NCI-H146 treated with DMSO at 0.1 percent for 48 hours (cell line): ENCODE measurements at regions not wholly inside any gene's neighbourhood (a gene's known extent, or its start where the extent isn't known, plus 50 kb on each side); places are given as distances from the start of the nearest gene placed in this dataset.

ENCODE experiments used
- DNase-seq: peaks from one replicate; lab custom pipeline; 2025; ENCODE audit not compliant: unreplicated experiment; lab: John Stamatoyannopoulos, UW

GRCh38 chr14:48914382-48914781, 671.8 kb downstream of the RPS29 start:
- DNase-seq: no peak

- no peak for DNase-seq
Measured at GRCh38 chr14:48900565-48900964, 685.6 kb downstream of the RPS29 start.

DNA sequence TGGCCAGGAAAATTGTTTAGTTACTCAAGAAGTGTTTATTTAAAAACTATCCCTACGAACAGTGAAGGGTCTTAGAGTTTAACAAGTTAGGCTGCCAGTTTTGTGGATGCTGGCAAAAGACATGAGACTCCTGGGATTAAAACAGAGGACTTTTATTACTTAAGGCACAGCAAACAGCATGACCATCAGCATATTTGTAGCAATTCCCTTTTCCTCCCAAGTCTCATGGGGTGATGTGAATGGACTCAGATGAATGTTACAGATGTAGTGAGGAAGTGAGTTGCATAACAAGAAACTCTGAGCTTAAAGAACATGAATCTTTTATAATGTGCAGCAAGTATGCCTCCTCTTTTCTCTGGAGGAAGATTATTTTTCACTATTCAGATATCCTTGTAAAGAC, 695.8 kb downstream of the RPS29 start:
- no peak for DNase-seq

- no peak for DNase-seq
Measured at GRCh38 chr14:48876806-48877340, 709.3 kb downstream of the RPS29 start.

DNA sequence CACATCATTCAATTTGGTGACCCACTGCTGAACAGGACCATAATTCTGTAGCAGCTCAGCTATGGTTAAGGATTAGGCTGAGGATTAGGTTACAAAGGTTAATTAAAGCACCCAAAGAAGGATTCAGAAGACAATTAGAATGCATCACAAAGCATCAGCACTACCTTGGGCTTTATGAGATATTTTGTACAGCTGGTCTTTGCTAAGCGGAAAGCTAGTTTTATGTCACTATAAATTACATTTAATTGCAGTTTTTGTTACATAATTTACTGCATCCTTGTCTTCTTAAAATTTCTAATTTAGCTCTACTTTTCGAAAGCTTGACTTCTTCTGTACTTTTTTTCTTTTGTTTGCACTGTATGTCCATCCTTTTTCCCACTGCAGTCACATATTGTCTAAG, 711.5 kb downstream of the RPS29 start:
- no peak for DNase-seq

DNA sequence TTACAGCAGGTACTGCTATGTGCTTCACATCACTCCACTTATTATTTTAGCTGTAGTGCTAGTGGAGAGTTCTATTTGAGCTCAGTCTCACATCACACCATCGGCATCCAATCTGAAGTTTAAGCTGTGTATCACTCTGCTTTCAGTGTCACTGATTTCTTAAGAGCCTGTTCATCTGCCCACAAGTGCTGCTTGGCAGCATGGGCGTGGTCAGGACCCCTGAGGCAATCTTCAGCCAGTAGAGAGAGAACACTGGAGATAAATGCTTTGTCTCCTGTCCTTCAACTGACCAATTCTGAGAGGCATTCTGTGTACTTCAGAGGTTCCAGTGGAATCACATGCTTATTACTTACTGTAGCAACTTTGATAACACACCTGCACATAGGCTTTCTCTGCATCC, 728.8 kb downstream of the RPS29 start:
- no peak for DNase-seq

DNA sequence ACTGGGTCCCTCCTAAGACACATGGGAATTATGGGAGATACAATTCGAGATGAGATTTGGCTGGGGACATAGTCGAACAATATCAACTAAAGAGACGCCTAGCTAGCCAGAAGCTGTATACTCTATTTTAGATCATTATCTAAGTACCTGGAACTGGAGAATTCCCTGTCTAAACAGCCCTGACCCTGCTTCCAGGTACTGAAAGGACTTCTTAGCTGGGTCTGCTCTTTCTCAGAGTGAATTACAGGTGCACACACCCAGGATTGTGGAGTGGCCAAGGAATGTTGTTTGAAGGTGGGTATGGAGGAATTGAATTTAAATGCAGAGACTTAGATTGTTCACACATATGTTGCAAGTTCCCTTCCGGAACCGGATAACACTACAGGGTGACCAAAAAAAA, 733.0 kb downstream of the RPS29 start:
- no peak for DNase-seq

DNA sequence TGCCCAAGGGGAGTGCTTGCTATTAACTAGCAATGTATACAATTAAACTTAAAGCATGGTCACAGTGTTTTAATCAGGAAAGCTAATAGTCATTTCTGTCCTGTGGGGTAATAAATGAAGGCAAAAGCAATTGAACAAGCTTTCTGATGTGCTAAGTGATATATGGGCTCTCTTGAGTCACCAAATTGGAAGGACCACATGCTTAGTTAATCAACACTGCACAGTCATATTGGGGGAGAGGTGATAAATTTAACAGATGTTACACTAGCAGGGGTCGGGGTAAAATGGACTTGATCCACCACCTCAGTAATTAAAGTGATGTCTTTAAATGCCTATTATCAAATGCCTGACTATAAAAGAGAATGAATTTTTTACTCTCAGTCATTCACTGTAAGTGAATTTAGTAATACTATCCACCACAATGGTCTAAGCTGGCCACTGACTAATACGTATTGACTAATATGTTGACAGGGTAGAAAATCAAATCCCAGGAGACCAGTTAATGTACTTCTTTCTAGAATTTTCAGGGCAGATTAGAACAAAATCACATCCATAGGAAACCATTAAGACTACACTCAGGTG, 736.3 kb downstream of the RPS29 start:
- DNase-seq: no peak

DNA sequence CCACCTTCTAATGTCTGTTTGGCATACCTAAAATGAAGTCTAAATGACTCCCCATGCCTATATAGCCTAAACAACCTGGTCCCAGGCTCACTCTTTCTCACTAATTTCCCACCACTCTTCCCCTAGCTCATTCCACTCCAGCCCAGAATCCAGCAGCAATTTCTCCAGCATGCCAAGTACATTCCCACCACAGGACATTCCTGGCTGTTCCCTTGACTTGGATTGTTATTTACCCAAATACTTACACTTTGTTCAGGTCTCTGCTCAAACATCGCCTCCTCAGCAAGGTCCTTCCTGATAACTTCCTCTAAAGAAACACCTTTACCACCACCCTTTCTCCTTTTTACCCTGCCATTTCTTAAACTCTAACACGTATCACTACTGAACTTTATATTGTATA, 743.4 kb downstream of the RPS29 start:
- DNase-seq: no peak

- DNase-seq: no peak
Measured at GRCh38 chr14:48826058-48826457, 760.1 kb downstream of the RPS29 start.

- no peak for DNase-seq
Measured at GRCh38 chr14:48814562-48814961, 771.6 kb downstream of the RPS29 start.

- no peak for DNase-seq
Measured at GRCh38 chr14:48805315-48805714, 780.9 kb downstream of the RPS29 start.

GRCh38 chr14:48792376-48793024, 793.7 kb downstream of the RPS29 start:
- DNase-seq: no peak

- no peak for DNase-seq
Measured at GRCh38 chr14:48788771-48789170, 797.4 kb downstream of the RPS29 start.

DNA sequence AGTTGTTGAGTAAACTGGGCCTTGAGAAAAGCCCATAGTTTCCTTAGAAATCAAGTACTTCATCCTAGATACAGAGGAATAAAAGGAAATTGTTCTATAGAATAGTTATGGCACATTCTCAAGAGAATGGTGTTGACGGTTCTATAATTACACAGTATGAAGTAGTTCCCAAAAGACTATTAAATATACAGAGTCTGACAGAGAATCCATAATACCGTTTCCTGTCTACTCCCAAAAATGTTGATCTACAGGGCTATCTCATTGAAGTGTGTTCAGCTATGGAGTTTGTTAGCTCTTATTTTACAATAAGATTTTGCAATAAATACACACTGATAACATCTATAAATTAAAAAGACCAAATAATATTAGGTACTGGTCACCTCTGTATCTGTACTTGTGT, 799.7 kb downstream of the RPS29 start:
- DNase-seq: no peak

GRCh38 chr14:48771717-48772116, 814.5 kb downstream of the RPS29 start:
- no peak for DNase-seq

DNA sequence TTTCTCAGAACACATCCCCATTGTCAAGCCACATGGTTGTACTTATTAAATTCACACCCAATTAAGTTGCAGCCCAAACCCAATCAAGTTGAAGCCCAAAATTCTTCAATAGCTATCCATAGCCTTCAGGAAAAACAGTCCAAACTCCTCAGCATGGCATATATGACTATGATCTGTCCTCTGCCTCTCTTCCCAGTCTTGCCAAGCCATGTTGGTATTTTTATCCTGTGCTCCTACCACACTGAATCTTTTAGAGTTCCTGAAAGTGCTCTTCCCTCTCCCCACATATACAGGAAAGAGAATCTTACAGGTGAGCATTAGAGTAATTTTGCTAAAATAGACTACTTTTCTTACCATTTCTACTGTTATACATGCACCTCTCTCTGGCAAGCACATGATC, 834.9 kb downstream of the RPS29 start:
- DNase-seq: no peak

DNA sequence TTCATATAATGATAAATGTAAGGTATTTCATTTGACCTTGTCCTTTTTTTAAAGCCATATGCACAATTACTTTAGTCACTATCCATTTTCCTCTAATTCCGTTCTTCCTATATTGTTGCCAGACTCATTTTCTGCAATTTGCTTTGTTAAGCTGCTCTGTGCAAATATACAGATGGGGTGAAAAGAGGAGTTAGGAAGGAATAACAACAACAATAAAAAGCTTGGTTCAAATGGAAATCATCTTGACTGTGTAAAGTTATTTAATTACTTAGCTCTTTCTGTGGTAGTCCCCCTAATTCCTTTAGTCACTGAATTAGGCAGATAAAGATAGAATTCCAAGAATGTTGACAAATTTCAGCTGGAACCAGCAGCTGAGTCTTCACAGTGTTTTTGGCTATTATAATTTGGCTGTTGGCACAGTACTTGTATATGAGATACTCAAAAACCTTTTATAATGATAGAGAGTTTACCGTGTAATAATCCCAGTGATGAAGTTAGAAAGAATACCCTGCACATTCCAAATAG, 838.0 kb downstream of the RPS29 start:
- DNase-seq: no peak

GRCh38 chr14:48747561-48748089, 838.6 kb downstream of the RPS29 start:
- DNase-seq: no peak

- DNase-seq: no peak
Measured at GRCh38 chr14:48744202-48744601, 842.0 kb downstream of the RPS29 start.

GRCh38 chr14:48738186-48738925, 847.8 kb downstream of the RPS29 start:
- no peak for DNase-seq

GRCh38 chr14:48735607-48736006, 850.6 kb downstream of the RPS29 start:
- DNase-seq: no peak
